Large intestine (tissue), 3 donors: ENCODE measurements at regions not wholly inside any gene's neighbourhood (a gene's known extent, or its start where the extent isn't known, plus 50 kb on each side); places are given as distances from the start of the nearest gene placed in this dataset.
"Not testable (repeated sequence)": the region's sequence is repeated elsewhere in the genome, so short reads cannot be mapped to it uniquely, and the experiment has no call there.

Experiments
- DNase-seq, 2 donors: peaks; one replicate each; pipeline versions ENCODE4 v3.0.0 to v3.0.0-alpha.2; 2013
- H3K27ac ChIP-seq: one replicate; pipeline ENCODE4 v1.5.1; 2013; ENCODE audit warnings: low read length
- H3K27me3 ChIP-seq: 2 replicates; pipeline ENCODE4 v1.6.1; 2013; ENCODE audit warnings: low read length; ENCODE audit not compliant: control insufficient read depth, insufficient read depth
- H3K36me3 ChIP-seq: 2 replicates; pipeline ENCODE4 v1.6.1; 2013; ENCODE audit warnings: low read length; ENCODE audit not compliant: control insufficient read depth, insufficient read depth
- H3K4me1 ChIP-seq: one replicate; pipeline ENCODE4 v1.6.1; 2013; ENCODE audit warnings: low read length; ENCODE audit not compliant: control insufficient read depth, insufficient read depth
- H3K4me3 ChIP-seq: one replicate; pipeline ENCODE4 v1.5.1; 2013; ENCODE audit warnings: low read length
- H3K9me3 ChIP-seq: one replicate; pipeline ENCODE4 v1.6.1; 2013; ENCODE audit warnings: mild to moderate bottlenecking, low read depth, low read length, moderate library complexity; ENCODE audit not compliant: control insufficient read depth
- WGBS: methylation state at CpG from one replicate; pipeline ENCODE4 v1.1.5; 2013; ENCODE audit warnings: low lambda C conversion rate; ENCODE audit not compliant: insufficient coverage; 5-methylcytosine and 5-hydroxymethylcytosine counted together

DNA sequence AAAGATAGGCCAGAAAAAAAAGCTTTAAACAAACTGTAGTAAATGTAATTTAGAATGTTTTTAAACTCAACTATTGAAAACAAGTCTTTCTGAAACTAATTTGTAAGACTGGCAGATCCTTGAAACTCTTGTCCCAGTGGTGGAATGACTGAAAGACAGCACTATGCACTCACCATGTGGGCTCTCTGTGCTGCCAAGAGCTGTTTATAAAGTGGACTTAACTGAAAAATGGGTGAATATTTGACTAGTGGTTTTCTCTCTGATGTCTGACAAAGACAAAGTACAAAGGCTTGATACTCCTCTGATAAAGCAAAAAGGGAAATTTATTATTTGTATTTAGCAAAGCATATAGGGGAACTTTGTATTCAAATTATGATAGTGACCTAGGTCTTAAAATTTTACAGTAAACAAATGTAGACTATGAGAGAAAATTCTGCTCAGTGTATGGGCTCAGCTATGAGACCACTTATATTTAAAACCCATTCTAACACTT lies 635.4 kb downstream of the NR2F1-AS1 start:
- H3K9me3 ChIP-seq: no peaks in the 10 kb centered on the region
- peaks cover 3% of the 10 kb centered on the region for H3K4me1 ChIP-seq
- H3K27me3 ChIP-seq: no peaks in the 10 kb centered on the region
- no peak overlapping the region for H3K4me3 ChIP-seq
- H3K36me3 ChIP-seq: no peaks in the 10 kb centered on the region
- DNase-seq: no peak
- no peak overlapping the region for H3K27ac ChIP-seq

GRCh38 chr5:92944903-92945604 lies 636.0 kb downstream of the NR2F1-AS1 start:
- Histone ChIP-seq H3K9me3 (no peaks in the 10 kb centered on the region), H3K4me3 (no peak overlapping the region), H3K27me3 (no peaks in the 10 kb centered on the region), H3K27ac (no peak overlapping the region), H3K36me3 (no peaks in the 10 kb centered on the region), H3K4me1 (peaks cover 3% of the 10 kb centered on the region)
- 17% methylated on average over 1 of the region's 3 CpGs for WGBS
- DNase-seq: peak in 1 of 2 donors; percentile 6

- 100% methylated on average over 1 of the region's 2 CpGs for WGBS
- H3K36me3 ChIP-seq: no peaks in the 10 kb centered on the region
- no peak overlapping the region for H3K27ac ChIP-seq
- no peak for DNase-seq
- H3K4me3 ChIP-seq: no peak overlapping the region
- H3K4me1 ChIP-seq: peaks cover 3% of the 10 kb centered on the region
- no peaks in the 10 kb centered on the region for H3K9me3 ChIP-seq
- H3K27me3 ChIP-seq: no peaks in the 10 kb centered on the region
These were observed 636.7 kb downstream of the NR2F1-AS1 start for GRCh38 chr5:92944337-92944736.

DNA sequence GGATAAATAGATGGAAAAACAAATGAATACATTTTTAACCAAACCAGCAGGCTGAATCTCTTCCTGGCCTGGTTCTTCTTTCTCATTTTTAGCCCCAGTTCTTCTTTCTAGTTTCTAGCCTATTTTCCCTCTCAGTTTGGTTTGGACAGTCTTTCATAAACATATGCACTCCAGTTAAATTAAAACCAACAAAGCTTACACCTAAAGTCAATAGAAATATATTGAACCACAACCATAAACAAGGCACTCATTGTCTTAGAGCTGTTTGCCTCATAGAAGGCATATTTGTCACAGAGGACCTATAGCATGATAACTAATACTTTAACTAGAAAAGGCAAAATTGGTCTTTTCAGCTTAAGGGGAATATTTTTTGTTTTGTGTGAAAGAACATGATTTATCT lies 638.3 kb downstream of the NR2F1-AS1 start:
- Histone ChIP-seq H3K27me3 (no peaks in the 10 kb centered on the region), H3K27ac (no peak overlapping the region), H3K4me1 (peaks cover 3% of the 10 kb centered on the region), H3K36me3 (no peaks in the 10 kb centered on the region), H3K4me3 (no peak overlapping the region), H3K9me3 (no peaks in the 10 kb centered on the region)
- no peak for DNase-seq

DNA sequence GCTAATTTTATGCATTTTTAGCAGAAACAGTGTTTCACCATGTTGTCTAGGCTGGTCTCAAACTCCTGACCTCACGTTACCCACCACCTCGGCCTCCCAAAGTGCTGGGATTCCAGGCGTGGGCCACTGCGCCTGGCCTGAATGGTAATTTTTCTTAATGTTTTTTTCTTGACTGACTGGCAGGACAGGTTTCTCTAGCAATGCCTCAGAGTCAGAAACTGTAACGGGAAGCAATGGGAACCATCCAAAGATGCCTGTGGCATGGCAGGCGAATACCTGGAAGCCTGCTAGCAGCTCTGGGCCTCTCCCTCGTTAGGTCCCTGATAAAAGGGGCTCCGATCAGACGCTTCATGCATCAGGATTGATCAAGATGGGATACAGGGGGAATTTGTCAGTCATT lies 639.2 kb downstream of the NR2F1-AS1 start:
- no peak overlapping the region for H3K4me3 ChIP-seq
- H3K9me3 ChIP-seq: no peaks in the 10 kb centered on the region
- no peak for DNase-seq
- peaks cover 3% of the 10 kb centered on the region for H3K4me1 ChIP-seq
- WGBS: 100% methylated on average over 2 of the region's 9 CpGs
- no peak overlapping the region for H3K27ac ChIP-seq
- no peaks in the 10 kb centered on the region for H3K27me3 ChIP-seq
- H3K36me3 ChIP-seq: no peaks in the 10 kb centered on the region

DNA sequence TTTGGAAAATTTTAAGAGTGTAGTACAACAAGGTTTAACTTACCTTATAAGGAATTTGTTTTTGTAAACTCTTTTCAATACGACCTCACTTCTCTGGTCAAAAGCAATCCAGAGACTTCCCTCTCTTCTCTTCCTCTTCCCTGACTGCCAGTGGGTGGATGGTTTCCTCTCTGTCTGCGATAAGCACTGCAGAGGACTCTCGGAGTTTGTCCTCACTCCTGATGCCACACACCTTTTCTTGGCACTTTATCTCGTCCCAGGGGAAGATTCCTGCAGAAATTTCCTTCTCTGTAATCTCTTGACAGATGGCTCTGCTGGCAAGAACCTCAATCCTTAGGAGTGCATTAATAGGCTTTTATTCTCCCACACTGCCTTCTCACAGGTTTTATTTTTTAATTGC lies 641.6 kb downstream of the NR2F1-AS1 start:
- H3K4me1 ChIP-seq: no peaks in the 10 kb centered on the region
- no peak overlapping the region for H3K27ac ChIP-seq
- H3K36me3 ChIP-seq: no peaks in the 10 kb centered on the region
- no peaks in the 10 kb centered on the region for H3K27me3 ChIP-seq
- no peak overlapping the region for H3K4me3 ChIP-seq
- WGBS: 29% methylated on average over 1 of the region's 4 CpGs
- H3K9me3 ChIP-seq: no peaks in the 10 kb centered on the region
- no peak for DNase-seq

DNA sequence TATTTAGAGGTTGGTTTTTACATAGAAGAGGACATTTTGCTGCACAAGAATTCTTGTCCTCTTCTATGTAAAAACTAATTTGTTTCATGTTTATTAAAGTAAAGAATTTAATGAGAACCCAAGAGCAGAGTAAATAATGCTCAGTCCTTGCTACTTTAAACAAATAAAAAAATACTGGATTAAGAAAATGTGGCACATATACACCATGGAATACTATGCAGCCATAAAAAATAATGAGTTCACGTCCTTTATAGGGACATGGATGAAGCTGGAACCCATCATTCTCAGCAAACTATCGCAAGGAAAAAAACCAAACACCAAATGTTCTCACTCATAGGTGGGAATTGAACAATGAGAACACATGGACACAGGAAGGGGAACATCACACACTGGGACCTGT lies 643.6 kb downstream of the NR2F1-AS1 start:
- H3K27ac ChIP-seq, DNase-seq, H3K36me3 ChIP-seq, H3K27me3 ChIP-seq, H3K9me3 ChIP-seq, H3K4me1 ChIP-seq, H3K4me3 ChIP-seq: not testable (repeated sequence)
- no CpG with 5 or more reads among the region's 2 CpGs for WGBS

DNA sequence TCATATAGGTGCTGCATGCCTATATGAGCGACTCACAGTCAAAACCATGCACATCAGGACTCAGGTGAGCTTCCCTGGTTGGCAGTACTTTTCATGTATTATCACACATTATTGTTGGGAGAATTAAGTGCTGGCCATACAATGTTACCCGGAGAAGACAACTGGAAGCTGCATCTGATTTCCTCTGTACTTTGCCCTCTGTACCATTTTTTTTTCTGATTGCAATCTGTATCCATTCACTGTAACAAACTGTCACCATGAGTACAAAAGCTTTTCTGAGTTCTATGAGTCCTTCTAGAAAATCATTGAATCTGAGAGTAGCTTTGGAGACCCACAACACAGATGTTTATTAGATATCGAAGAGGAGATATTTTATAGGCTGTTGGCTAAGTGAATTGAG lies 651.0 kb downstream of the NR2F1-AS1 start:
- no peaks in the 10 kb centered on the region for H3K36me3 ChIP-seq
- no peak overlapping the region for H3K27ac ChIP-seq
- H3K4me1 ChIP-seq: no peaks in the 10 kb centered on the region
- no peaks in the 10 kb centered on the region for H3K27me3 ChIP-seq
- DNase-seq: no peak
- WGBS: 72% methylated on average over 2 of the region's 3 CpGs
- H3K4me3 ChIP-seq: no peak overlapping the region
- H3K9me3 ChIP-seq: no peaks in the 10 kb centered on the region

DNA sequence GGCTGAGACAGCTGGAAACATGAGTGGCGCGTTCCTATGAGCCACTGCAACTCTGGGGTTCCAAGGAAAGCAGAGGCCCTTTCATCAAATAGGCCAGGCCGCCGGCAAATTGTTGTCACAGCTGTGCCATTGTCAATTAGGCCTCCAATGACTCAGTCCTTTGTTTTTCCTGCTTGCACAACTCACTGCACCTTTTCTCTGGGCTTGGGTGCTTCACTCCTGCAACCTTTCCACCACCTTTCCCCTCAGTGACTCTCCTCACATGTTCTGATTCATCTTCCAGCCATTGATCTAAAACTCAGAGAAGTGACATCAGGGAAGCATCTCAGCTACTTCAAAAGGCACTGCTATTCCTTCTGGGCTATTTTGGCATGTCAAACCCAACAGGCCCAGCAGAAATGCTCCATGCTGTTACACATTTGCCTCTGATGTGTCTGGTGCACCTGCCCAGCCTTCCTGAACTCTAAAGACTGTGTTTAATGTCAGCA lies 653.7 kb downstream of the NR2F1-AS1 start:
- no peaks in the 10 kb centered on the region for H3K4me1 ChIP-seq

GRCh38 chr5:92923885-92924284 lies 657.1 kb downstream of the NR2F1-AS1 start:
- Histone ChIP-seq H3K27me3 (no peaks in the 10 kb centered on the region), H3K27ac (no peak overlapping the region), H3K36me3 (no peaks in the 10 kb centered on the region), H3K4me1 (no peaks in the 10 kb centered on the region), H3K9me3 (no peaks in the 10 kb centered on the region), H3K4me3 (no peak overlapping the region)
- no peak for DNase-seq
- WGBS: no CpG with 5 or more reads among the region's 1 CpG

More for the DNA sequence above, 653.7 kb downstream of the NR2F1-AS1 start:
- peak in 1 of 2 donors; percentile 5 for DNase-seq
- no peaks in the 10 kb centered on the region for H3K9me3 ChIP-seq
- H3K27ac ChIP-seq: no peak overlapping the region
- 50% methylated on average over 2 of the region's 4 CpGs for WGBS
- no peaks in the 10 kb centered on the region for H3K36me3 ChIP-seq
- H3K4me3 ChIP-seq: no peak overlapping the region
- H3K27me3 ChIP-seq: no peaks in the 10 kb centered on the region
